ENCODE measurements at regions not wholly inside any gene's neighbourhood (a gene's known extent, or its start where the extent isn't known, plus 50 kb on each side); places are given as distances from the start of the nearest gene placed in this dataset.
"Not testable (repeated sequence)": the region's sequence is repeated elsewhere in the genome, so short reads cannot be mapped to it uniquely, and the experiment has no call there.

GRCh38 chr2:228387776-228388175, 206.3 kb upstream of the SPHKAP start:
- DNase-seq = no peak

DNA sequence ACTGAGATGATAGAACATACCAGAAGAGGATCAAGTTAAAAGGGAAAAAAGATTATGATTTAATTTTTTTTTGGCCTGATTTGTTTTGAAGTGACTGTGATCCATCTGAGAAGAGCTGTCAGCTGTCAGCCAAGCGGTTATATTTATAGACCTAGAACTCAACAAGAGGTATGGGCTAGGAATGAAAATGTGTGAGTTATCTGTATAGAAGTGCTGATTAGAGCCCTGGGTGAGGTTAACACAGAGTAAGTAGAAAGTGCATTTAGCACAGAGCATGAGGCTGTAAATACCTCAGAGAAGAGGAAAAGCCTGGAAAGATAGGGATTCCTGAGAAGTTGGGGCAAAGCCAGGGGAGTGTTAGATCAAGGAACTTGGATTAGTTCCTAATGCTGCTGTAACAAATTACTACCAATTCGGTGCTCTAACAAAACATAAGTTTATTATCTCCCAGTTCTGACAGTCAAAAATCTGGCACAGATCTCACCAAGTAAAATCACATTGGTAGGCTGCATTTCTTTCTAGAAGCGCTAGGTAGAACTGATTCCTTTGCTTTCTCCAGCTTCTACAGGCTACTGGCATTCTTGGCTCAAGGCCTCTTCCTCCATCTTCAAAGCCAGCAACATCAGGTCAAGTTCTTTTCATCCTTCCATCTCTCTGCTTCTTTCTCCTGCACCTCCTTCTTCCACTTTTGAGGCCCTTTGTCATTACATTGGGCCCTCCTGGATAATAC, 197.4 kb upstream of the SPHKAP start:
- DNase-seq = peak; percentile 24

DNA sequence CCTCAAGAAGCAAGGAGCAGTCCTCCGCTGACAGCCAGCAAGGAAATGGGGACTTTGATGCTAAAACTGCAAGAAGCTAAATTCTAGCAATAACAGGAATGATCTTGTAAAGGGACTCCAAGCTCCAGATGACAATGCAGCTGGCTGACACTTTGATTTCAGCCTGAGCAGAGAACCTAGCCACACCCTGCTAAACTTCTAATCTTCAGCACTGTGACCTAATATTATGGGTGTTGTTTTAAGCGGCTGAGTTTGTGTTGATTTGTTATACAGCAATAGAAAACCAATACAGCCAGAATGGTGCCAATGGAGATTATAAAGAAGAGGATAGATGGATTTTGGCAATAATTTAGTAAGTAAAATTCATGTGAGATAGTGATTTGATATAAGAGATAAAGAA, 196.7 kb upstream of the SPHKAP start:
- DNase-seq = no peak

DNA sequence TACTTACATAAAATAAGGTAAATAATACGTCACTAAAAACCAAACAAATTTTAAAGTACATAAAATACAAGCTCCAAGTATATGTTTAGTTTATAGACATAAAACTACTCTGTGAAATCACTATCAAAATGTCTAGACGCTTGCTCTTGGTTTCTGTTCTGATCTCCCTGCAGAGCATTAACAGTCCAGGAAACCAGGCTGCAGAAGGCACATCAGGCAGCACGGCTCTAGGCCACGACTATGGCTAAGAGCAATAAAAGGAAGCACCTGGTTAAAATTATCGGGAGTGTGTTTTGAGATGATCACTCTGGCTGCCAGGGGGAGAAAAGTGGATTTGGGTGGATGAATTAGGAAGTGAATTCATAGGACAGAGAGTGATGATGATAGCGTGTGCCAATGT, 196.0 kb upstream of the SPHKAP start:
- no peak for DNase-seq

DNA sequence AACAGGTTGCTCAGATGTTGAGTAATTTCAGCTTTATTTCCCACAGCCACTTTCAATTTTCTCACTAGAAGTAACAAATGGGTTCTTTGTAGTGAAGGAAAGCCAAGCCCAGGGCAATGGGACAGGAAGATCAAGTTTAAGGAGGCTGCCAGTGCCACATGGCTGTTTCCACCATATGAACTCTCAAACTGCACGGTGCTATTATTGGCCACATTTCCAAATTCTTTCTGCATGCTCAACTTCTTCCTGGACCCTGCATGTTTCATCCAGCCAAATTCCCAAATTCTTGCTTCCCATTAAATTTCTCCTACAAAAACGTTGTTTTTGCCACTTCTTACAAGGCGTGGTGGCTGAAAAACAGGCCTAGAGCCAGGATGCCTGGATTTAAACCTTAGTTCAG, 193.3 kb upstream of the SPHKAP start:
- DNase-seq = no peak

DNA sequence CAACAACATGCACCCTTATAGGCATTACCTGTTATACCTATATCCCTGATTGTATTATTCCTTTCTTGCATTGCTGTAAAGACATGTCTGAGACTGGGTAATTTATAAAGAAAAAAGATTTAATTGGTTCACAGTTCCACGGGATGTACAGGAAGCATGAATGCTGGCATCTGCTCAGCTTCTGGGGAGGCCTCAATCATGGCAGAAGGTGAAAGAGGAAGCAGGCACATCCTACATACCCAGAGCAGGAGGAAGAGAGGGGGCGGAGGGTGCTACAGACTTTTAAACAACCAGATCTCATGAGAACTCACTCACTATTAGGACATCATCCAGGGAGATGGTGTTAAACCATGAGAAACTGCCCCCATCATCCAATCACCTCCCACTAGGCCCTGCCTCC, 191.7 kb upstream of the SPHKAP start:
- DNase-seq = no peak

GRCh38 chr2:228372212-228372611, 190.7 kb upstream of the SPHKAP start:
- no peak for DNase-seq

DNA sequence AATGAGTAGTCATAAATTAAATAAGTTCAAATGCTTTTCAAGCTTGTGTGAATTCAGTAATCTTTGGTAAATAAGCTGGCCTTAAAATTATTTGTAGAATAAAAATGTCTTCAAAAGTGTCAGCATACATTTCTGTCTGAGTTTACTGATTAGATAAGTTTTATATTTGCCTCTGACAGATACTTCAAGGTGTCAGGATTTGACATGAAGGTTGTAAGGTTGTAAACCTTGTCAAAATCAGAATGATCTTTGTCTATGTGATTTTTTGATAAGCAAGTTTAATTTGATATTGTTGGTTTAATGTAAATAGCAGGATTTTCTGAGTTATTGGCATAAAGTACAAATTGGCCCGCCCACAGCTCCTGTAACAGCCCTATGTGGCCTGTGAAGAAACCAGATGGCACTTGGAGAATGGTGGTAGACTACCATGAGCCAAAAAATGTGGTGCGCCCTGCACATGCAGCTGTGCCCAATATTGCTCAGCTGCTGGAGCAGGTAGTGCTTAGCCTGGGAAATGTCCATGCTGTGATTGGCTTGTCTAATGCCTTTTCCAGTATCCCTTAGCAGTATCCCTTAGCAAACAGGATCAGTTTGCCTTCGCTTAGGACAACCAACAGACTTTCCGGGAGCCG, 188.0 kb upstream of the SPHKAP start:
- no peak for DNase-seq

DNA sequence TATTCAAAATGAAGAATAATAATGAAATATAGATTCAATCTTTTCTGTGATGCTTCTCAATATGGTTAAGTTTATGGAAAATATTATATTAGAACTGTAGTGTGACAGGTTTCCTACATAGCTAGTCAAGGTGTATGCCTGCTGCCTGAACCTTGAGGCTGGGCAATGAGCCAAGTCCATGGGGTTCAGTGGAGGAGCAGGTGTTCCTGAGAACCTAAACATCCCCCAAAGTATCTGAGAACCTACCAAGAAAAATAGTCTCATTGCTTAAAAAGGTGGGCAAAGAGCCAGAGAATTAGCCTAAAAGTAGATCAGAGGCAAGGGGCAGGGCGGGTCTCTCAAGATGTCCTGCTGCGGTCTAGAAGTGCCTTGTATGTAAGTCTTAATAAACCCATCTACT, 185.9 kb upstream of the SPHKAP start:
- DNase-seq = no peak

GRCh38 chr2:228359473-228359872, 178.0 kb upstream of the SPHKAP start:
- DNase-seq = no peak

- no peak for DNase-seq
Observed at GRCh38 chr2:228355897-228356296, 174.4 kb upstream of the SPHKAP start.

GRCh38 chr2:228352980-228353379, 171.5 kb upstream of the SPHKAP start:
- DNase-seq = not testable (repeated sequence)

DNA sequence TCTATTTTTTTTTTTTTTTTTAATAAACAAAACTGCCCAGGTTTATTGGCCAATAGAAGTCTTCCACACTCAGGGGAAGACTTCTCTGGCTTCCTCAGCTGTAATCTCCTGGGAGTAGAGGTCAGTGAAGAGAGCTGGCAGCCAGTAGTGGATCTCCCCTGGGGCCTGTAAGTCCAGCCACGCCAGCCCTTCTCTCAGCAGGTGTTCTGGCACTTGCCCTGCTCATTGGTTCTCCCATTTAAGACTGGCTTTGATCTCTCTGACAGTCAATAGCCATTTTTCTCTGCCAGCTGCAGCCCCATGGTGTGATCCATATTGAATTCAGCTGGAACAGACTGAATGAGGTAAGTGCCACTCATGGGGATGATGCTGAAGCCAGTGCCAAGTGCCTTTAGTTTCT, 170.6 kb upstream of the SPHKAP start:
- no peak for DNase-seq

- no peak for DNase-seq
Observed at GRCh38 chr2:228348516-228349064, 167.1 kb upstream of the SPHKAP start.

GRCh38 chr2:228344531-228344930, 163.0 kb upstream of the SPHKAP start:
- peak; percentile 55 for DNase-seq

GRCh38 chr2:228339525-228339924, 158.0 kb upstream of the SPHKAP start:
- no peak for DNase-seq

GRCh38 chr2:228334180-228334579, 152.7 kb upstream of the SPHKAP start:
- DNase-seq = no peak

- no peak for DNase-seq
Observed at GRCh38 chr2:228329282-228329681, 147.8 kb upstream of the SPHKAP start.

DNA sequence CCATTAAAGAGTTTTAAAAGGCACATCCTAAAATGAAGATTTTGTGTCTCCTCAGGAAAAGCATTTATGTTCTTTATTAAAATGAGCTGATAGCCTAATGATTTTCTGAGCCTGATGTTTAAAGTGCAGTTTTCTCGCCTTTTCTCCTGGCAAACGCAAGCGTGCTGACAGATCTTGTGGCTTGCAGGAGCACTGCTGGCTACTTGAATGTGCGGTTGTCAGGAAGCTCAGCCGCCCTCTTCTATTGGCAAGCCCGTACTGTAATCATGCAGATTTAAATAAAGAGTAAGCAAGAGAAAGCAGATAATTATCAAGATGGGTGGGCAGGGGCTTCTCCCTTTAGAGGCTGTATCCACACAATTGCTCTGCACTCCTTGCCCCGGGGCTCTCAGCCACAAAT, 139.5 kb upstream of the SPHKAP start:
- no peak for DNase-seq

- peak; percentile 8 for DNase-seq
Observed at GRCh38 chr2:228318218-228318617, 136.7 kb upstream of the SPHKAP start.

GRCh38 chr2:228312172-228312571, 130.7 kb upstream of the SPHKAP start:
- no peak for DNase-seq

DNA sequence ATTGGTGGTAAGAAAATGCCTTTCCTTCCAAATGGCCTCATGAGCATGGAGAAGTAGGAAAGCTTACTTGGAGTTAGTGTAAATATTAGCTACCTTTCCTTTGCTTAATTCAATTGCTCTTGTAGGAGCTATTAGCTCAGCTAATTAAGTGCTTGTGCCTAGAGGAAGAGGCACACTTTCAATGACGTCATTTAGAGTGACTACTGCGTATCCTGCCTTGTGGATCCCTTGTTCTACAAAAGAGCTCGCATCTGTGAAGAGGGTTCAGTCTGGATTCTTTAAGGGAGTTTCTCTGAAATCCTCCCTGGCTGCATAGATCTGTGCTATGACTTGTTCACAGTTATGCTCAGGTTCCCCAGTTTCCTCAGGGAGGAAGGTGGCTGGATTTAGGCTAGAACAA, 122.5 kb upstream of the SPHKAP start:
- no peak for DNase-seq

- DNase-seq = no peak
Observed at GRCh38 chr2:228283491-228284171, 102.1 kb upstream of the SPHKAP start.

GRCh38 chr2:228282376-228282775, 100.9 kb upstream of the SPHKAP start:
- DNase-seq = no peak
